ENCODE measurements at regions not wholly inside any gene's neighbourhood (a gene's known extent, or its start where the extent isn't known, plus 50 kb on each side); places are given as distances from the start of the nearest gene placed in this dataset.

DNA sequence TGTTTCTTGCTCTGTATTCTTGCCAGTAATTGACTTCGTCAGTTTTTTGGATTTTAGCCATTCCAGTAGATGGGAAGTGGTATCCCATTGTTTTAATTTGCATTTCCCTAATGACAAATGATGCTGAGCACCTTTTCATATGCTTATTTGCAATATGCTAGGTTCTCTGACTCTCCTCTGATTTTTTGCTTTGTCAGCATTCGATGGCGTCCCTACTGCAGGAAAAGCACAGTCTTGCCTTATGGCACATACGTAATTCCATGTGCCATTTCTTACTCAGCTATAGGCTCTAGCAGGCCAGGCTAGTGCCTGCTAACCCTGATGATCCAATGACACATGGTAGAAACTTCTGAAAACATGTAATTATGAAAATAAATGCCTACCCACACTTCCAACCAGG, 239.2 kb upstream of the ATP10A start:
- in situ Hi-C loops (cut with MboI; ENCODE audit: low sequenced_read_pairs): no loop called here
- Histone ChIP-seq H3K27me3 (ENCODE audit: low read depth) (no peaks in the 10 kb centered on the region), H3K36me3 (replicated peaks) (no peaks in the 10 kb centered on the region)

DNA sequence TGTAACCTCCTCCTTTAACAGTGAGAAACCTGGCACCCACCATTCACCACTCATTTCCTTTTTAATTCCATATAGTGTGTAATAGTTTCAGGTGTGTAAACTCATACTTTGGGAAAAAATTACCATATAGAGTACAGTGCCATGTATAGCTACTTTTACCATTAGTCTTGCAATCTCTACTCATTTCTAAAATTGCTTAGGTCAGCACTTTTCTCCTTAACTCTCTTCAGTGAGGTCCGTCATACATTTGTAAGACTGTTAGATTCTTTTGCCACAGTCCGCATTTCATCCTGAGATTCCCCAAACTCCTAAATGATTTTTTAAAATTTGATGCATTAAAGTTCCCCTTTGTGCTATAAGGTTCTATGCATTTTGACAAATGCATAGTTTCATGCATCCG, 238.3 kb upstream of the ATP10A start:
- Histone ChIP-seq H3K9me3 (no peaks in the 10 kb centered on the region), H3K4me1 (no peaks in the 10 kb centered on the region), H3K4me3 (no peak overlapping the region), H3K27me3 (ENCODE audit: low read depth) (no peaks in the 10 kb centered on the region), H3K36me3 (replicated peaks) (no peaks in the 10 kb centered on the region)
- DNase-seq (ENCODE audit: low spot score in 2 of 2): no peak
- in situ Hi-C loops (cut with MboI; ENCODE audit: low sequenced_read_pairs): no loop called here

More for the DNA sequence above, 239.2 kb upstream of the ATP10A start:
- Histone ChIP-seq H3K9me3 (no peaks in the 10 kb centered on the region), H3K4me3 (no peak overlapping the region), H3K4me1 (no peaks in the 10 kb centered on the region)
- DNase-seq (ENCODE audit: low spot score in 2 of 2): no peak

DNA sequence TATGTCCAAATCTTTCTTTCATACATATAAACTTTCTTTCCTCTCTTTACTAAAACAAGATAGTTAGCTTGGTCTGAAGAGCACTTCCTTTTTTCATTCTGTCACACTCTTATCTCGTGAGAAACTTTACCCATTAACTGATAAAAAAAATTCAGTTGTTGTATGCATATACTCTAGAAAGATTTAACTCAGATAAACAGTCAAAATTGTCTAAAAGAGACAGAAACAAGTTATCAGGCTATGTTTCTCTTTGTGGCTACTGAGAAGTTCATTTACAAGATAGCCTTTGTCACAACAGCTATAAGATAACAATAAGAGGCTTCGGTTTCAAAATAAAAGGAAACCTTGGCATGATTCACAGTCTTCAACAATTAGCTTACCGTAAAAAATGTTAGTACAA, 235.7 kb upstream of the ATP10A start:
- H3K36me3 ChIP-seq (replicated peaks): no peaks in the 10 kb centered on the region
- in situ Hi-C loops (cut with MboI; ENCODE audit: low sequenced_read_pairs): no loop called here
- no peaks in the 10 kb centered on the region for H3K4me1 ChIP-seq
- H3K9me3 ChIP-seq: no peaks in the 10 kb centered on the region
- no peak overlapping the region for H3K4me3 ChIP-seq
- no peaks in the 10 kb centered on the region for H3K27me3 ChIP-seq (ENCODE audit: low read depth)
- no peak for DNase-seq (ENCODE audit: low spot score in 2 of 2)

DNA sequence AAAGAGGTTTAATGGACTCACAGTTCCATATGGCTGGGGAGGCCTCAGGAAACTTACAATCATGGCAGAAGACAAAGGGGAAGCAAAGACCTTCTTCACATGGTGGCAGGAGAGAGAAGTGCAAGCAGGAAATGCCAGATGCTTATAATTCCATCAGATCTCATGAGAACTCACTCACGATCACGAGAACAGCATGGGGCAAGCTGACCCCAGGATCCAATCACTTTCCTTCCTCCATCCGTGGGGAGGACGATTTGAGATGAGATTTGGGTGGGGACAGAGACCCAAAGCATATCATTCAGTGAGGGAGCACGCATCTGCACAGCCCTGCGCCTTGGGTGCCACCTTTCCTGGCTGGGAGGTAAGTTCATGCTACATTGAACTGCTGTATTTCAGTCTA, 234.1 kb upstream of the ATP10A start:
- H3K36me3 ChIP-seq (replicated peaks): no peaks in the 10 kb centered on the region
- in situ Hi-C loops (cut with MboI; ENCODE audit: low sequenced_read_pairs): no loop called here
- no peaks in the 10 kb centered on the region for H3K4me1 ChIP-seq
- H3K9me3 ChIP-seq: no peaks in the 10 kb centered on the region
- H3K27me3 ChIP-seq (ENCODE audit: low read depth): peaks cover 2% of the 10 kb centered on the region; the same call in 1 of the 2 replicates
- no peak for DNase-seq (ENCODE audit: low spot score in 2 of 2)
- H3K4me3 ChIP-seq: no peak overlapping the region

DNA sequence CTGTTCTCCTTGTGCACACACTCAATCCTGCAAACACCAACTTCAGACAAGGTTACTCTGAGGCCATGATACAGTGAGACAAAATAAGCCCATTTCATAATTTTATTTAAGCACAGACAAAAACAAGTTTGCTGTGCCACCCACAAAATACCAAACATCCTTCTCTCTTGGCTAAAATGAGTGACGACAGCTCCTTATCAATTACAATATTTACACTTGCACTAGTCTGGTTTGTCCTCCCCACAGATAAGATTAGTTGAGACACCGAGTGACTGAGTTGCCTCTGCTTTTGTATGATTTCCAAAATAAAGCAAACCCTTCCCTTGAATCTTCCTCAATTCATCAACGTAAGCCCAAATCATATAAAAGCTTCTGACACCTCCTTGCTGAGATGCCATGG, 233.5 kb upstream of the ATP10A start:
- Histone ChIP-seq H3K4me1 (no peaks in the 10 kb centered on the region), H3K27me3 (ENCODE audit: low read depth) (peaks cover 3% of the 10 kb centered on the region; the same call in 1 of the 2 replicates), H3K36me3 (replicated peaks) (no peaks in the 10 kb centered on the region), H3K4me3 (no peak overlapping the region), H3K9me3 (no peaks in the 10 kb centered on the region)
- in situ Hi-C loops (cut with MboI; ENCODE audit: low sequenced_read_pairs): no loop called here
- no peak for DNase-seq (ENCODE audit: low spot score in 2 of 2)

DNA sequence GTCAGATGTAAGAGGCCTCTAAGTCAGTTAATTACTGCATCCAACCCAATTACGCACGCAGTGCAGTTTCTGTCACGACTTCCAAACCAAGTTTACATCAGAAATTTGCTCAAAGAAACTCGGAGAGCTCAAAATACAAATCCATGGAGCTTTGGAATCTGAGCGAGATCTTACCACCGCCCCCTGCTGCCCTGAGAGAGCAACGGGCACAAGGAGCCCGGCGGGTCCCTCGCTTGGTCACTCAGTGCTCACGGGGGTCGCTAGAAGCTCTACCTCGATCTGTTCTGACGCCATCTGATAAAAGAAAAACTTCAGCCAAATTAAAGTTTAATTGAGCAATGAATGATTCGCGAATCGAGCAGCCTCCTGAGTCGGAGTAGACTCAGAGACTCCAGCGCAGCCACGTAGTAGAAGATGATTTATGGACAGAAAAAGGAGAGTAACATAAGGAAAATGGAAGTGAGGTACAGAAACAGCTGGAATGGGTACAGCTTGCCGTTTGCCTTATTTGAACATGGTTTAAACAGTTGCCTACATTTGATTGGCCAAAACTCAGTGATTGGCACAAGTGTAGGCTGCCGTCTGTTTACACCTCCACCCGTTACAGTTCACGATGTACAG, 232.7 kb upstream of the ATP10A start:
- peaks cover 3% of the 10 kb centered on the region; the same call in 1 of the 2 replicates for H3K27me3 ChIP-seq (ENCODE audit: low read depth)
- no peaks in the 10 kb centered on the region for H3K36me3 ChIP-seq (replicated peaks)
- no peaks in the 10 kb centered on the region for H3K9me3 ChIP-seq
- in situ Hi-C loops (cut with MboI; ENCODE audit: low sequenced_read_pairs): no loop called here
- DNase-seq (ENCODE audit: low spot score in 2 of 2): peak in 1 of 2 experiments; percentile 17
- H3K4me3 ChIP-seq: no peak overlapping the region
- no peaks in the 10 kb centered on the region for H3K4me1 ChIP-seq

DNA sequence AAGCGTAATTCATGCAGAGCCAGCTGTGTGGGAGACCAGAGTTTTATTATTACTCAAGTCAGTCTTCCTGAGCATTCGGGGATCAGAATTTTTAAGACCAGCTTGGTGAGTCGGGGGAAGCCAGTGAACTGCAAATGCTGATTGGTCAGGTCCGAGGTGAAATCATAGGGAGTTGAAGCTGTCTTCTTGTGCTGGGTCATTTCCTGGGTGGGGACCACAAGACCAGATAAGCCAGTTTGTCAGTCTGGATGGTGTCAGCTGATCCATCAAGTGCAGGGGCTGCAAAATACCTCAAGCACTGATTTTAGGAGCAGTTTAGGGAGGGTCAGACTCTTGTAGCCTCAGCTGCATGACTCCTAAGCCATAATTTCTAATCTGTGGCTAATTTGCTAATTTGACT, 228.1 kb upstream of the ATP10A start:
- DNase-seq (ENCODE audit: low spot score in 2 of 2): no peak
- no peaks in the 10 kb centered on the region for H3K9me3 ChIP-seq
- H3K27me3 ChIP-seq (ENCODE audit: low read depth): peaks cover 5% of the 10 kb centered on the region
- in situ Hi-C loops (cut with MboI; ENCODE audit: low sequenced_read_pairs): no loop called here
- H3K4me3 ChIP-seq: no peak overlapping the region
- H3K36me3 ChIP-seq (replicated peaks): no peaks in the 10 kb centered on the region
- H3K4me1 ChIP-seq: no peaks in the 10 kb centered on the region

DNA sequence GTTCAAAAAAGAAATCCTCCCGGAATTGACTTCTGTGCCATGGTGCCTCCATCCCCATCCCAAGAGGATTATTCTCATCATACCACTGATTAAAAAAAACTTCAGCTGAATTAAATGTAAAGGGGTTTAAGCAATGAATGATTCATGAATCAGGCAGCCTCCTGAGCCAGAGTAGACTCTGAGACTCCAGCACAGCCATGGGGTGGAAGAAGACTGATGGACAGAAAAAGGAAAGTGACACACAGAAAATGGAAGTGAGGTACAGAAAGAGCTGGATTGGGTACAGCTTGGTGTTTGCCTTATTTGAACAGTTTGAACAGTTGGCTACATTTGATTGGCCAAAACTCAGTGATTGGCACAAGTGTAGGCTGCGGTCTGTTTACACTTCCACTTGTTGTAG, 224.8 kb upstream of the ATP10A start:
- peaks cover under 1% of the 10 kb centered on the region; the same call in 1 of the 2 replicates for H3K4me1 ChIP-seq
- H3K36me3 ChIP-seq (replicated peaks): no peaks in the 10 kb centered on the region
- H3K27me3 ChIP-seq (ENCODE audit: low read depth): peaks cover 5% of the 10 kb centered on the region
- no peaks in the 10 kb centered on the region for H3K9me3 ChIP-seq
- no peak for DNase-seq (ENCODE audit: low spot score in 2 of 2)
- no peak overlapping the region for H3K4me3 ChIP-seq
- in situ Hi-C loops (cut with MboI; ENCODE audit: low sequenced_read_pairs): no loop called here

DNA sequence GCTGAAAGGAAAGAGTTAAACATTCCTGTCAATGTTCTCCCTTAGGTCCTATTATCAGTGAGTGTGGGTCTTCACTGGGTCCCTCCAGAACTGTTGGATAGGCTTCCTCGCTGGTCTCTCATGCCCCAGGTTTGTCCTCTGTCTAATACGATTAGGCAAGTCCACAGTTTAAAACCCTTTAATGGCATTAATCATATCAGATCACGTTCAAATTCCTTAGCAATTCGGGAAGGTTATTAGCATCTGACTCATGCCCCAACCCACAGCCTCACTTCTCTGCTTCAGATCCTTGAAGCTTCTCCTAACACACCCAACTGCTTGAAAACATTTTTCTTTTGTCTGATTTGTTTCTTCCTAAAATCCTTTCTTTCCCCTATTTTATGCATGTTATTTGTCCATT, 224.3 kb upstream of the ATP10A start:
- H3K4me3 ChIP-seq: no peak overlapping the region
- in situ Hi-C loops (cut with MboI; ENCODE audit: low sequenced_read_pairs): no loop called here
- DNase-seq (ENCODE audit: low spot score in 2 of 2): no peak

DNA sequence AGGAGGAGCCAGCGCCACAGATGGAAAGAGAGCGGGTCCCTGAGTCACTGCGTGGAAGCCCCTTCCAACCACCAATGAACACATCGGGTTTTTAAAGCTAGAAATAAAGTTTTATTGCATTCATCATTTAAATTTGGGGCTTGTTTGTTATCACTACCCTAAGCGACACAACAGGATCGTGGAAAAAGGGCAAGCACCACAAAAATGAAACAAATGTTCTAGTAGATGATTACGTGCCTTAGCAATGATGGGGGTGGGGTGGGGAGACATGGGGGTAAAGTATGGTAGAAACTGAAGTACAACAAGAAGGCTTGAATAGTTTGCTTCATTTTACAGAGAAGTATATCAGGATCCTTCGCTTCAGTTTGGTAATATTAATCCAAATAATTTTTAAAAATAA, 221.6 kb upstream of the ATP10A start:
- Histone ChIP-seq H3K36me3 (replicated peaks) (no peaks in the 10 kb centered on the region), H3K4me3 (no peak overlapping the region), H3K27me3 (ENCODE audit: low read depth) (no peaks in the 10 kb centered on the region), H3K4me1 (peaks cover 7% of the 10 kb centered on the region), H3K9me3 (no peaks in the 10 kb centered on the region)
- in situ Hi-C loops (cut with MboI; ENCODE audit: low sequenced_read_pairs): no loop called here
- DNase-seq (ENCODE audit: low spot score in 2 of 2): no peak

More for the DNA sequence above, 224.3 kb upstream of the ATP10A start:
- no peaks in the 10 kb centered on the region for H3K36me3 ChIP-seq (replicated peaks)
- H3K4me1 ChIP-seq: peaks cover 2% of the 10 kb centered on the region
- H3K27me3 ChIP-seq (ENCODE audit: low read depth): peaks cover 5% of the 10 kb centered on the region
- H3K9me3 ChIP-seq: no peaks in the 10 kb centered on the region

DNA sequence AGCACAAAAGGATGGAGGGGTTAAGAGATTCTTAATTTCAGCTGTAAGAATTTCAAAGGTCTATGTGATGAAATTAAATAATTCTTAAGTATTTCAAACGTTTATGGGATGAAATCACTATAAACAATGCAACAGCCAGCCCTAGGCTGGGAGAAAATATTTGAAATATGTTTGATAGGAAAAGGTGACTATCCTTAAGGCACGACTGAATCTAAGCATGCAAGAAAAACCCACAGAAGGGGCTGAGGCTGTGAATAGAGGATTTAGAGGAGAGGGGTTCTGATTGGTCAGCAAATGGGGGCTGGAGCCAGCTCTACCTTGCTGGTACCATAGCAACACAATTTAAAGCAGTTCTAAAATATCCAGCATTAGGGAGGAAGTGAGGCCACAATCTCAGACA, 220.8 kb upstream of the ATP10A start:
- DNase-seq (ENCODE audit: low spot score in 2 of 2): no peak
- peaks cover 7% of the 10 kb centered on the region for H3K4me1 ChIP-seq
- H3K27me3 ChIP-seq (ENCODE audit: low read depth): no peaks in the 10 kb centered on the region
- no peak overlapping the region for H3K4me3 ChIP-seq
- no peaks in the 10 kb centered on the region for H3K36me3 ChIP-seq (replicated peaks)
- H3K9me3 ChIP-seq: no peaks in the 10 kb centered on the region
- in situ Hi-C loops (cut with MboI; ENCODE audit: low sequenced_read_pairs): no loop called here

DNA sequence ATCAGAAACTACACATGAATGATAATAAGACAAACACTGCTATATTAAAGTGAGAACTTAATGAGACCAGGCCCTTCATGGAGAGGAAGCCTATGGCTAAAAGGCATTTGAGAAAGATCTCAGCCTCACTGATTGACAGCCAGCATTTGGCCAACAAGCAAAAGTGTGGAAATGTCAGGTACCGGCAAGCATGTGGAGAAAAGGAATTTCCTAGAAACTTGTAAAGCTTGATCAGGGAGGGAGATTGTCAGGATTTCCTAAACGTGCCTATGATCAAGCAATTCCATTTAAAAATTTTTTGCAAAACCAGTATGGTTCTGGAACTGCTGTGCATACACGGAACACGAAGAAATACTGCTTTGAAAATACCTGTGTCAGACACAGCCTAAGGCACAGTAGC, 220.3 kb upstream of the ATP10A start:
- in situ Hi-C loops (cut with MboI; ENCODE audit: low sequenced_read_pairs): no loop called here
- Histone ChIP-seq H3K9me3 (no peaks in the 10 kb centered on the region), H3K27me3 (ENCODE audit: low read depth) (no peaks in the 10 kb centered on the region), H3K4me3 (no peak overlapping the region), H3K4me1 (peaks cover 7% of the 10 kb centered on the region), H3K36me3 (replicated peaks) (no peaks in the 10 kb centered on the region)
- no peak for DNase-seq (ENCODE audit: low spot score in 2 of 2)

DNA sequence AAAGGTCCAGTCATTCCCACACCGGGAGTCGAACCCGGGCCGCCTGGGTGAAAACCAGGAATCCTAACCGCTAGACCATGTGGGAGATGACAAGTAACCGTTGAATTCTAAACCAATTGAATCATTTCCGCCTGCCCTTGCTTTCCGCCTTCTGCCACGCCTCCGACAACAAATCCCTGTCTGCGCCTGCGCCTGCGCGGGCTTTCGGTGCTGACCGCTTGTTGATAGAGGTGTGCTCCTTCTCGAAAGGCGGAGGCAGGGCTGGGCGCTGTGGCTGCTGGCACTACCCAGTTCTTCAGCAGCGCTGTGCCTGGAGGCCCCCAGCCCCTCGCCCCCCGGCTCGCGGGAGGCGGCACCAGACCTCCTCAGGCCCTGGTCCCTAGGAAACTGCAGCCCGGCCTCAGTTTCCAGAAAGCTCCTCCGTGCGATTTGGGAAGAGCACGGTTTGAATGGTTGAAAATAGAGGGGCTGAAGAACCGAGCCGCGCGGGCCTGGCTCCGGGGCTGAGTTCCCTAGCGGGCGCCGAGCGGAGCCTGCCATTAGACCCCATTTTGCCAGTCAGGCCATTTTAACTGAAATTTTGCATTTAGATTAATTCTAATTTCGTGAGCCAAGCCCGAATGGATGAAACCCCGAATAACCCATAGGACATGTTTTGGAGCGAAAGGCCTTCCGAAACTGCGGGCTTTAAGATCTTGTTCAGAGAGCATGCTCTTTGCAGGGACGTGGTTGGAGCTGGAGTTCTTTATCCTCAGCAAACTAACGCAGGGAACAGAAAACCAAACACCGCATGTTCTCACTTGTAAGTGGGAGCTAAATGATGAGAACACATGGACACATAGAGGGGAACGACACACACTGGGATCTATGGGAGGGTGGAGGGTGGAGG, 219.3 kb upstream of the ATP10A start:
- Histone ChIP-seq H3K4me1 (peaks cover 7% of the 10 kb centered on the region), H3K4me3 (peak overlapping the region; percentile 59), H3K9me3 (no peaks in the 10 kb centered on the region), H3K36me3 (replicated peaks) (no peaks in the 10 kb centered on the region), H3K27me3 (ENCODE audit: low read depth) (no peaks in the 10 kb centered on the region)
- in situ Hi-C loops (cut with MboI; ENCODE audit: low sequenced_read_pairs): no loop called here
- DNase-seq (ENCODE audit: low spot score in 2 of 2): peak; percentile 94 to 96

DNA sequence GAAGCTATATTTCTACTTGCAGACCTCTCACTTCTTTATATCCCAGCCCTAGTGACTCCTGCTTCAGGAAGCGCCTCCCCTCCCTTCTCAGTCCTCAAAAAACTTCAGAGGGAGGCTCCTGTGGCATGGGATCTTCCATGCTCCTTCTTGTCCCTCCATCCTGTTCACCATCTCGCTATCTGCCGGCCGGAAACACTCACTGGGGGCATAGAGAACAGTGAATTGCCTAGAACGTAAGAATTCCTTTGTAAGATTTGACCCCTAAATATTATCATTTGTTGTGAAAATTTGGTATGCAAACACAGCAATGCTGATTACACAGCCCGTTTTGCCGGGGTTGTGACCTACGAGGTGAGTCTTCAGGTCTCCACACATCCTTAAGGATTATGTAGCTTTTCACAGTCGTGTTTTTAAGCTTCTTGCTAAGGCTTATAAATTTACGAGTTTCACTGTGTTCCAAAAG, 218.7 kb upstream of the ATP10A start:
- Histone ChIP-seq H3K4me1 (peaks cover 7% of the 10 kb centered on the region), H3K4me3 (peak overlapping the region; percentile 30)
- in situ Hi-C loops (cut with MboI; ENCODE audit: low sequenced_read_pairs): no loop called here

More for the DNA sequence above, 218.7 kb upstream of the ATP10A start:
- DNase-seq (ENCODE audit: low spot score in 2 of 2): peak in 1 of 2 experiments; percentile 28
- Histone ChIP-seq H3K27me3 (ENCODE audit: low read depth) (no peaks in the 10 kb centered on the region), H3K36me3 (replicated peaks) (no peaks in the 10 kb centered on the region), H3K9me3 (no peaks in the 10 kb centered on the region)

All from HAP-1 (cell line).